Middle frontal gyrus (tissue), 1 donor: ENCODE measurements at regions not wholly inside any gene's neighbourhood (a gene's known extent, or its start where the extent isn't known, plus 50 kb on each side); places are given as distances from the start of the nearest gene placed in this dataset.

Experiments
- DNase-seq: peaks from one replicate; pipeline ENCODE4 v3.0.0-alpha.2; 2015; ENCODE audit warnings: low spot score; ENCODE audit errors: extremely low spot score

DNA sequence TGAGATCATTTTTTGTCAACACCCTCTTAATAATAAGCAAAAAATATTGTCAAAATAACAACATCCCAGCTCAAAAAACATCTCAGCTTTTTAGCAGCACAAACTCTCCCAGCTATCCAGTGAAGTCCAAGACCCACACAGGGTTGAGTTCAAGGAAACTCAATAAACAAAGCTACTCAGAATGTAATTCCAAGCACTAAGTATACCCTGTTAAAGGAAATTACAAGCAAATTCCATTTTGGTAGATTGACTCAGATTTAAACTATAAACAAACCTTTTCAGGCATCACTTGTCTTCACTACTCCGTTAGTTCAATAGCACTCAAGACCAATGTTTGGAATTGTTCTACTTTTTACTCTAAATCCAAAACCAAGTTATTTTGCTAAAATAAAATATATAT, 506.0 kb upstream of the INTU start:
- no peak for DNase-seq

GRCh38 chr4:127131527-127131926, 501.2 kb upstream of the INTU start:
- DNase-seq = no peak

GRCh38 chr4:127134490-127134889, 498.3 kb upstream of the INTU start:
- DNase-seq = no peak

GRCh38 chr4:127138586-127138985, 494.2 kb upstream of the INTU start:
- DNase-seq = no peak

DNA sequence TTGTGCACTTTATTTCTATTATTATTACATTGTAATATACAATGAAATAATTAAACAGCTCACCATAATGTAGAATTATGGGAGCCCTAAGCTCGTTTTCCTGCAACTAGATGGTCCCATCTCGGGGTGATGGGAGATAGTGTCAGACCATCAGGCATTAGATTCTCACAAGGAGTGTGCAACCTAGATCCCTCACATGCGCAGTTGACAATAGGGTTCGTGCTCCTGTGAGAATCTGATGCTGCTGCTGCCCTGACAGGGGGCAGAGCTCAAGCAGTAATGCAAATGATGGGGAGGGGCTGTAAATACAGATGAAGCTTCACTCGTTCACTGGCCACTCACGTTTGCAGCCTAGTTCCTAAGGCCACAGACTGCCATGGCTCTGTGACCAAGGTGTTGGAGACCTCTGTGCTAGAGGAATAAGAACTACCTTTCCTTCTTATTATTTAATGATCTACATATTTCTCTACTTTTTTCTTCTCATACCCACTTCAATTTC, 492.9 kb upstream of the INTU start:
- no peak for DNase-seq

- DNase-seq = no peak
Observed at GRCh38 chr4:127140306-127140705, 492.5 kb upstream of the INTU start.

DNA sequence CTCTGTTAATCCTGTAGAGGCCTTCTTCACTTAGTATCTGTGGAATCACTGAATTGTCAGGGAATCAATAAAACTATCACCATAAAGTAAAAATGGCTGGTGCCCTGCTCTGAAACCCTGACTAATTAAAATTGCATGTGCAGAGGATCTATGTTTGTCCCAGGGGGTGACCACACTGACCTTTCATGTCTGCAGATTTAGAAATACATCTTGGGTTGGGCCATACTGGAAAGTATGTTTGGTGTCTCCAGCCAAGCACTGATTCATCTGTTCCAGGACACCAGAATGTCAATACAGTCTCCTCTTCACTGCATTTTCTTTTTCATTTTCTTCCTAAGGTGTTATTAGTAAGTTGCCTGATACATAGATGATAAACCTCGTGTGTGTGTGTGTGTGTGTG, 490.9 kb upstream of the INTU start:
- DNase-seq = no peak

GRCh38 chr4:127143460-127144195, 489.1 kb upstream of the INTU start:
- DNase-seq = no peak

DNA sequence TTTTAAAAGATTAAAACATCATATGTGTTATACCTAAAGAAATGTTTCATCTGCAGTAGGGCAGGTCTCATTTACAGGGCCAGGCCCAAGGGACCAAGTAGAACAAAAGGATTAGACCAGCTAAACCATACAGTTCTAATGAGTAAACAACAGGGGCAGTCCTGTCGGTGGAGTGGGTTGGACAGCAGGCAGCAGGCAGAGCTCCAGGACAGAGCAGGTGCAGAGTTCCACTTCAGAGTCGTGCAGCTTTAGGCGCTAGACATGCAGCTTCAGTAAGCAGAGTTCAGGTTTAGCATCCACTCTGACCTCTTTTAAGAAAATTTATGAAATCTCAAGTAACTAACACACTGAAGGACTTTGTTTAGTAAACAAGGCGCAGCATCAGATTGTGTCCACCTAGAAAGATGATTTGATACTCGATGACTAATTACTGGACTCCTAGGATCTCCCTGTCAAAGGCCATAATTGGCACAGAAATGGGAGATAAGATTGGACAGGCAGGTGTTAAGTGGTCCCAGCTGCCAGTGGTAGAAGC, 487.7 kb upstream of the INTU start:
- DNase-seq = no peak

DNA sequence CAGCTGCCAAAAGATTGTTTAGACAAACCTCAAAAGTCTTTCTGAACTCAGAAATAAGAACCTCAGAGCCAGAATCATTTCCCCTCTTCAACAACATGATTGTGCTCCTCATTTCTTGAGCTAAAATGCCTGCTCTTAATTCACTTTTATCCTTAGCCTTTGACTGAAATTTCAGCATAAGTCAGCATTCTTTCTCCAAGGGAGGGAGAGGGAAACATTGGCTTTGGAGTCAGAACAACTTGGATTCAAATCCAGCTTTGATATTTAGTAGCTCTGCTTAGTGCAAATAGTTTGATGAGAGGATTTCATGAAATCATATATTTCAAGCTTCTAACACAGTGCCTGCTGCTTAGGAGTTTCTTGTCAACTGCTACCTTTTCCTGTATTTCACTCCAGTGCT, 484.6 kb upstream of the INTU start:
- no peak for DNase-seq

GRCh38 chr4:127149086-127149485, 483.7 kb upstream of the INTU start:
- DNase-seq = no peak

DNA sequence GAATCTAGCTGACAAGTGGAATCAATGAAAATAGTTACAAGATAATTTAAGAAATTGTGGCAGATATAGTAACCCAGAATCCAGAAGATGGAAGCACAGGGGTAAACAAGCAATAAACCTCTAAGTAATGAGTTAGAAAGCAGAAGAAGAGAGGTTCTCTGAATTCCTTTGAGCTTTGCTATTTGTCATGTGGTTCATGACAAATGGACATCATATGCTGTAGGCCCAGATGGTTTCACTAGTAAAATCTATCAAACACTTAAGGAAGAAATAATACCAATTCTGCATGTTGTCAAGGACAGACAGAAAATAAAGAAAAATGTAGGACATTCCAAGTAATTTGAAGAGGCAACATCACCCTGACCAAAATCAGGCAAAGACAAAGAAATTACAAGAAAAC, 480.8 kb upstream of the INTU start:
- DNase-seq = no peak

- no peak for DNase-seq
Observed at GRCh38 chr4:127155116-127155515, 477.6 kb upstream of the INTU start.

GRCh38 chr4:127155555-127155954, 477.2 kb upstream of the INTU start:
- no peak for DNase-seq

DNA sequence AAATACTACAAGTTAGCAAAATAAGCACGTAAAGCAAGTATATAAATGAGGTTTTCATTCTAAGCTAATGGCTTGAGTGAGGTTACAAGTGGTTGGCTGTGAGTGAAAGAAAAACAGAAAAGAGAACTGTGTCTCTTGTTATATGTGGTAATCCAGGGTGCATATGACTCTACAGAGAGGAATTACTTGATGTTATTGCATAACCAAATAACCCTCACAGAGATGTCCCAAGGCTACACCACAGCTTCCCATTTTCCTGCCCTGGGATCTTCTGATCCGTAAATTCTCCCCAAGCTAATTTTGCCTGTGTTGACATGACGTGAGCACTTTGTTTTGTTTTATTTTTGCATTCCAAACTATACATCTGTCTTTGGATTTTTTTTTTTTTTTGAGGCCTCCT, 470.0 kb upstream of the INTU start:
- DNase-seq = no peak

- DNase-seq = no peak
Observed at GRCh38 chr4:127165971-127166370, 466.8 kb upstream of the INTU start.

DNA sequence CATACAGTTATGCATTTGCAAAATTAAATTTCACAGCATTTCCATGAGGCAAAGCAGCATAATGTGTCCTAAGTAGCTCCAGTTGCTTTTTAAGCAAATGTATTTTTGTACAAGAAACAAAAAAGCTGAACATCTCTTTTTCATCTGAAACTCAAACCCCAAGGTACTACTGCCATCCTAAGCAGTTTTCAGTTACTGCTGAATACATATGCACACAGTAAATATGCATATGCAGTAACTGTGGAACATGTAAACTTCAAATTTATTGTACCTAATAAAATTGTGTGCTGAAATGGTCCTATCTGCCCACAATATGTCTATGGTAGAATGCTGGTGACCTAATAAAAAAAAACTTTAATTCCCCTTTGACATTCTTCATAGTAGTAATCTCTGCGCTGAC, 458.6 kb upstream of the INTU start:
- no peak for DNase-seq

GRCh38 chr4:127174616-127175015, 458.1 kb upstream of the INTU start:
- no peak for DNase-seq

GRCh38 chr4:127179256-127180087, 453.3 kb upstream of the INTU start:
- DNase-seq = no peak

DNA sequence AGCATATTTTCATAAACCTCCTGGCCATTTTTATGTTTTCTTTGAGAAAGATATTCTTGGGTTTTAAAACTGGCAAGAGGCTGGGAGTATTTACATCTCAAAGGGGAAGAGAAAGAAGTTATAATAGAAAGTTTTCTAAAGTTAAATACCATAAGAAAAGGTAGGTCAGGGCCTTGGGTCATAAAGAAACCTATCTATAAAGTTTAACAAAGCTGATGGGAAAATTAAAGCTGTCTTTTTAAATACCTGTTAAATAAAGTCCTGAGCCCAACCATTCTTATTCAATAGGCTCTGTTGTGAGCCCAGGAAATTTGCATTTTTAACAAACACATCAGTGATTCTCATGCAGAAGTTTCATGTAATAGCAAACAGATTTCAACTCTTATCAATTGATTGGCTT, 451.8 kb upstream of the INTU start:
- no peak for DNase-seq

DNA sequence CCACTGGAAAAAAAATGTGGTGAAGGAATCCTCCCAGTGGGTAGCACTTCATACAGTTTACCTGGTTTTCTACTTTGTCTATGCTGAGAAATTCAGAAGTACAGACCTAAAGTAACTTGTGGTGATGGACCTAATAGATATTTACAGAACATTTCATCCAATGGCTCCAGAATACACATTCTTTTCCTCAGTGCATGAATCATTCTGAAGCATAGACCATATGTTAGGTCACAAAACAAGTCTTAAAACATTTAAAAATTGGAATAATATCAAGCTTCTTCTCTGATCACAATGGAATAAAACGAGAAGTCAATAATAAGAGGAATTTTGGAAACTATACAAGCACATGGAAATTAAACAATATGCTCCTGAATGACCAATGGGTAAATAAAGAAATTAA, 450.1 kb upstream of the INTU start:
- DNase-seq = no peak

DNA sequence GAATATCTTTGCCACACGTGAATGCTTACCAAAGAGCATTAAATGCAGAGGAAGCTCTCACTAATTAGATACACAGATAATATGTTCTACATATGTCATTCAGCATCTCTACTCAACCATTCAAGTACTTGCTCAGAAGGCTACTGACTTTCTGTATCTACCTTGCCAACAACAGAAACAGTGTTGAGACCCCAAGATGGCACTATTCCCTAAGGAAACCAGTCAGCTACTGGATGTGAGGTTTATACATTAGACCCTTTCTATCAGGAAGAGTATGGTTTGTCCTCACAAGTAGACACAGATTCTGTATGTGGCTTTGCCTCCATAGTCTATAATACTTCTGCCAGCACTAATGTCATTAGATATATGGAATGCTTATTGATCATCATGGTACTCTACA, 443.9 kb upstream of the INTU start:
- no peak for DNase-seq
